ENCODE measurements at regions not wholly inside any gene's neighbourhood (a gene's known extent, or its start where the extent isn't known, plus 50 kb on each side); places are given as distances from the start of the nearest gene placed in this dataset.

DNA sequence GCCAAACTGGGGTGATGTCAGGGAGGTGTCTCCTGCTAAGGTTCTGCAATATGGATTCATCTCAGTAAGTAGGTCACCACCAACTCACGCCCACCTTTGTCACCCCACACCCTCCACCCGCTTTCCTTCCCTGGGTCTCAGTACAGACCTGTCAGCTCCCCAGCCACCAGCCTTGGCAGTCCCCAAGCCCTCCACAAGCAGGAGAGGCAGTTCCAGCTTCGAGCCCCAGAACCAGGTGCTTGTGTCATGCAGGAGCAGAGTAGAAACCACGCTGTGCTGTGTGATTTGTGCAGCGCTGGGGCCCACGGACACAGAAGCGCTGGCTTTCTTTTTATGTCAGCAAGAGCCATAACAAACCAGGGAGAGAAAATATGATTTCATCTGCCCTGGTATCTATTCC is 89.0 kb upstream of the CDH4 start:
- no peak for DNase-seq
- H3K36me3 Mint-ChIP-seq (ENCODE audit: unreplicated experiment), result no peaks in the 10 kb centered on the region
- H3K4me3 Mint-ChIP-seq (ENCODE audit: unreplicated experiment), result no peak overlapping the region
- no peak overlapping the region for H3K27ac Mint-ChIP-seq (ENCODE audit: unreplicated experiment)
- TF ChIP-seq, protein P1, sequence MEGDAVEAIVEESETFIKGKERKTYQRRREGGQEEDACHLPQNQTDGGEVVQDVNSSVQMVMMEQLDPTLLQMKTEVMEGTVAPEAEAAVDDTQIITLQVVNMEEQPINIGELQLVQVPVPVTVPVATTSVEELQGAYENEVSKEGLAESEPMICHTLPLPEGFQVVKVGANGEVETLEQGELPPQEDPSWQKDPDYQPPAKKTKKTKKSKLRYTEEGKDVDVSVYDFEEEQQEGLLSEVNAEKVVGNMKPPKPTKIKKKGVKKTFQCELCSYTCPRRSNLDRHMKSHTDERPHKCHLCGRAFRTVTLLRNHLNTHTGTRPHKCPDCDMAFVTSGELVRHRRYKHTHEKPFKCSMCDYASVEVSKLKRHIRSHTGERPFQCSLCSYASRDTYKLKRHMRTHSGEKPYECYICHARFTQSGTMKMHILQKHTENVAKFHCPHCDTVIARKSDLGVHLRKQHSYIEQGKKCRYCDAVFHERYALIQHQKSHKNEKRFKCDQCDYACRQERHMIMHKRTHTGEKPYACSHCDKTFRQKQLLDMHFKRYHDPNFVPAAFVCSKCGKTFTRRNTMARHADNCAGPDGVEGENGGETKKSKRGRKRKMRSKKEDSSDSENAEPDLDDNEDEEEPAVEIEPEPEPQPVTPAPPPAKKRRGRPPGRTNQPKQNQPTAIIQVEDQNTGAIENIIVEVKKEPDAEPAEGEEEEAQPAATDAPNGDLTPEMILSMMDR (IDR thresholded peaks at IDR 0.05; ENCODE audit: partially characterized antibody, unreplicated experiment), result no peak
- no peaks in the 10 kb centered on the region for H3K9me3 Mint-ChIP-seq (ENCODE audit: unreplicated experiment)
- H3K27me3 Mint-ChIP-seq (ENCODE audit: unreplicated experiment), result no peaks in the 10 kb centered on the region
- H3K4me1 Mint-ChIP-seq (ENCODE audit: low read depth, unreplicated experiment), result peaks cover 2% of the 10 kb centered on the region

DNA sequence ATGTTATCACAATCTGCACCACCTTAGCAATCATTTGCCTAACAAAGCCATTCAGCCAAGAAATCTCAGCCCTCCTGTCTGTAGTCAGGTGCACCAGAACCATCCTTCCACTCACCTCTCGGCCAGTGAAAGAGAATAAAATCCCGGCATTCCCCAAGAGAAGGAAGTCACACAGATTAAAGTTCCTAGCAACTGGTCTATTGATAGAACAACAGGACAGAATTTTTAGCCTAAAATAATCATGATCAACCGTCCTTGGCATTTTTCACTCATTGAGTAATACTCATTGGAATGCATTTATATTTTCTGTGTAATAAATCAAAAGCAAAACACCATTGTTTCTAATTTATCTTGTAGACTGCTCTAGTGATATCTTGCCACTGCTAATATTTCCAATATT is 85.7 kb upstream of the CDH4 start:
- Mint-ChIP-seq H3K27ac (ENCODE audit: unreplicated experiment) (no peak overlapping the region), H3K36me3 (ENCODE audit: unreplicated experiment) (no peaks in the 10 kb centered on the region)
- TF ChIP-seq, protein P1 (IDR thresholded peaks at IDR 0.05; ENCODE audit: partially characterized antibody, unreplicated experiment), result no peak

DNA sequence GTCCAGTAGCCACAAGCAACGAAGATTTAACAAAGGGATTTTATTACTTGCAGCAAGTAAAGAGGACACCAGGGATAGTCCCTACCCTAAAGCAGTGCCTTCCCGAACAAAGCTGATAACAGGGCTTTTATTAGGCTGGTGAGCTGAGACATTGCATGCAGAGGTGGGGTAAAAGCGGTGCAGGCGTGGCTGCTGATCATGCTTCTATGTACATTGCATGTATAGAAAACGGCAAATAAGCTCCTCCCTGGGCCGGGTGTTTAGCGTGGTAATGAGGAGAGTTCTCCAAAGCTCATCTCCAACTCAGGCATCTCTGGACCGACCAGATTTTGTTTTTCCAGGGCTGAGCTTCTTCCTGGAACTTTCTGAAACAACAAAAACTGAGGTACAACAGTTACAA is 83.5 kb upstream of the CDH4 start:
- H3K36me3 Mint-ChIP-seq (ENCODE audit: unreplicated experiment), result no peaks in the 10 kb centered on the region
- TF ChIP-seq, protein P1 (IDR thresholded peaks at IDR 0.05; ENCODE audit: partially characterized antibody, unreplicated experiment), result no peak

More for the DNA sequence above, 85.7 kb upstream of the CDH4 start:
- Mint-ChIP-seq H3K4me3 (ENCODE audit: unreplicated experiment) (no peak overlapping the region), H3K4me1 (ENCODE audit: low read depth, unreplicated experiment) (no peaks in the 10 kb centered on the region), H3K9me3 (ENCODE audit: unreplicated experiment) (no peaks in the 10 kb centered on the region), H3K27me3 (ENCODE audit: unreplicated experiment) (peaks cover 2% of the 10 kb centered on the region)
- no peak for DNase-seq

DNA sequence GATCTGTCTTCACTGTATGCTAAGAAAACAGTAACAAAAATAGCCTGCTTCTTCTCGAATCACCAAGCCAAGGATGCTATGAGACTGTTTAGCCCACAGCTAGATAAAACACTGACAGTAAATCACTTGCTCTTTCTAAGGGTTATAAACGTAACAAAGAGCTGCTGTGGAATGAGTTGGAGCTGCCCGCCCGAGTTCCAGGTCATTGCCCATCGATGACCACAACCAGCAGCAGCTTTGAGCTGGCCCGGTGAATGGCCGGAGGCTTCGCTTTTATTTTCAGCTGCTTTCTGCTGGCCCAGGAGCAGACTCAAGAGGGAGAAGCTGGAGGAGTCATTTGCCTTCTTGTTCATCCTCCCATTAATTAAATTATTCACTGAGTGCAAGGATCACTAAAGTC is 82.2 kb upstream of the CDH4 start:
- no peaks in the 10 kb centered on the region for H3K36me3 Mint-ChIP-seq (ENCODE audit: unreplicated experiment)
- no peaks in the 10 kb centered on the region for H3K9me3 Mint-ChIP-seq (ENCODE audit: unreplicated experiment)
- no peaks in the 10 kb centered on the region for H3K4me1 Mint-ChIP-seq (ENCODE audit: low read depth, unreplicated experiment)
- H3K4me3 Mint-ChIP-seq (ENCODE audit: unreplicated experiment), result no peak overlapping the region
- TF ChIP-seq, protein P1 (IDR thresholded peaks at IDR 0.05; ENCODE audit: partially characterized antibody, unreplicated experiment), result no peak
- no peak overlapping the region for H3K27ac Mint-ChIP-seq (ENCODE audit: unreplicated experiment)
- no peak for DNase-seq
- H3K27me3 Mint-ChIP-seq (ENCODE audit: unreplicated experiment), result peaks cover 2% of the 10 kb centered on the region

More for the DNA sequence above, 83.5 kb upstream of the CDH4 start:
- Mint-ChIP-seq H3K4me1 (ENCODE audit: low read depth, unreplicated experiment) (no peaks in the 10 kb centered on the region), H3K27me3 (ENCODE audit: unreplicated experiment) (peaks cover 2% of the 10 kb centered on the region), H3K9me3 (ENCODE audit: unreplicated experiment) (no peaks in the 10 kb centered on the region), H3K27ac (ENCODE audit: unreplicated experiment) (no peak overlapping the region), H3K4me3 (ENCODE audit: unreplicated experiment) (no peak overlapping the region)
- no peak for DNase-seq

DNA sequence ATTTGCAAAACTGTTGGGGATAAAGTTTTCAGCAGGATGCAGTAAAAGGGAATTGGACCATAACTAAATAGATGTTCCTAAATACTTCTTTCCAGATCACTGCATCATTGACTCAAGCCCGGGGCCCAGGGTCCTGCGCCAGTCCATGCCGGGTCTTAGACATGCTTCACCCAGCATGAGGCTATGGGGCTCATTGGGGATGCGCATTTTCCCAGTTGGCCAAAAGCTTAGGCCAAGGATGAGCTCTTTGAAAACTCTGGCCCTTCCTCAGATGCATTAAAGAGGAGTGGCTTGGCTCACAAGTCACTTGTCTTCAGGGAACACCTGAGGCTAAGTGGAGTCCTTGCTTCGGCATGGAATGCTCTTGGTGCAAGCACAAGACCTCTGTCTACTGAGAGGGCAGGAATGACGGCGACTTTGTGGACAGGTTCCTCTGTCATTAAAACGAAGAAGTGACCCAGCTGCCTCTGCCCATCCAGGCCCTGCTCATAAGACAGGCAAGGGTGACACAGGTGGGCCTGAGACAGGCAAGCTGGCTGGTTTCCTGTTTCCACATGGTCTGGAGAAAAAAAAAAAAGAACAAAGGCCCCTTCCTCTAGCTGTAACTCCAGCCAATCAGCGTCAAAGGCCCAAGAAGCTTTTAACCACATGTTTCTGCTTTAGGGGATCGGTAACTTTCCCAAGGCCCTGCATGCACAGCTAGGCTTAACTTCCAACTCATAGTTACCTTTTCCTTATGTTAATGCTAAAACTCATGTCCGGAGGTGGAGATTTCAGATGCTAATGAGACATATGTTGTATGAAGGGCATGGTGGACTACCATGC is 81.4 kb upstream of the CDH4 start:
- Mint-ChIP-seq H3K27me3 (ENCODE audit: unreplicated experiment) (peaks cover 2% of the 10 kb centered on the region), H3K4me1 (ENCODE audit: low read depth, unreplicated experiment) (no peaks in the 10 kb centered on the region), H3K36me3 (ENCODE audit: unreplicated experiment) (no peaks in the 10 kb centered on the region), H3K27ac (ENCODE audit: unreplicated experiment) (no peak overlapping the region), H3K4me3 (ENCODE audit: unreplicated experiment) (no peak overlapping the region), H3K9me3 (ENCODE audit: unreplicated experiment) (no peaks in the 10 kb centered on the region)
- TF ChIP-seq, protein P1 (IDR thresholded peaks at IDR 0.05; ENCODE audit: partially characterized antibody, unreplicated experiment), result no peak
- no peak for DNase-seq
